ENCODE measurements at regions not wholly inside any gene's neighbourhood (a gene's known extent, or its start where the extent isn't known, plus 50 kb on each side); places are given as distances from the start of the nearest gene placed in this dataset.

- no peak for DNase-seq (ENCODE audit: low read depth, low spot score)
Observed at GRCh38 chr11:23653071-23653675, 792.9 kb upstream of the CCDC179 start.

- no peak for DNase-seq (ENCODE audit: low read depth, low spot score)
Observed at GRCh38 chr11:23668324-23668723, 808.0 kb upstream of the CCDC179 start.

GRCh38 chr11:23673366-23673765 is 813.1 kb upstream of the CCDC179 start:
- no peak for DNase-seq (ENCODE audit: low read depth, low spot score)

GRCh38 chr11:23674866-23675265 is 814.6 kb upstream of the CCDC179 start:
- no peak for DNase-seq (ENCODE audit: low read depth, low spot score)

DNA sequence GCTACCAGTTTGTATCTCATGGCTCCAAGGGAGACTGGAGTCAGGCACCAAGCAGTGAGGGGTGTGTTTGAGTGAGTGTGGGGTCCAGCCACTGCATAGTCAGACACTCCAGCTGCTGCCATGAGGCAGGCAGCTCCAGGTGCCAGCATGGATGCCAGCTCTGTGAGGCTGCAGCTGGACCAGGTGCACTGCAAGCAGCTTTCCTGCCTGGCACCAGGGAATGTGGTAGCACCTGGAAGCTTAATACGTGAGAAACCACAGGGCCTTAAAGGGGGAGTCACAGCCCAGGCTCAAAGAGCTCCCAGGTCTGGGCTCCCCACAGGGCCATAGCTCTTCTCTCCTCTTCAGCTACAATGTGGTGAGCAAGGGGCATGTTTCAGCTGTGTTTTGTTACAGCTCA is 817.8 kb upstream of the LUZP2 start:
- no peak for DNase-seq (ENCODE audit: low read depth, low spot score)

DNA sequence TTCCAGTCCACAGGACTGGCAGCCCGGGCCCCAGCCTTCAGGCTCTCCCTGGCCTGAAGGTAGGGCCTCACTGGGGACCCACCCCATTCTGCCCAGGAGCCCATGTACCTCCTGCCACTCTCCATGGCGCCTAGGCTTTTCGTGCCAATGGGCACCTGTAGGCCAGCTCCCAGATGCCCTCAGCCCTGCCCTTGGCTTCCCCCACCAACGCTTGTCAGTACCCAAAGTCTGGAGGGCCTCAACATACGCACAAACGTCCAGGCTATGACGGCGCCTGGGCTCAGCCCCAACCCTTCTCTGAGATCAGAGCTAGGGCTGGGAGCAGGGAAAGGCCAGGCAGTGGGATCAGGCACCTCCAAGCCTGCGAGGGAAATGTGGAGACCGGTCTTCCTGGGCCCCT is 816.9 kb upstream of the LUZP2 start:
- no peak for DNase-seq (ENCODE audit: low read depth, low spot score)

GRCh38 chr11:23680488-23681230 is 816.2 kb upstream of the LUZP2 start:
- no peak for DNase-seq (ENCODE audit: low read depth, low spot score)

DNA sequence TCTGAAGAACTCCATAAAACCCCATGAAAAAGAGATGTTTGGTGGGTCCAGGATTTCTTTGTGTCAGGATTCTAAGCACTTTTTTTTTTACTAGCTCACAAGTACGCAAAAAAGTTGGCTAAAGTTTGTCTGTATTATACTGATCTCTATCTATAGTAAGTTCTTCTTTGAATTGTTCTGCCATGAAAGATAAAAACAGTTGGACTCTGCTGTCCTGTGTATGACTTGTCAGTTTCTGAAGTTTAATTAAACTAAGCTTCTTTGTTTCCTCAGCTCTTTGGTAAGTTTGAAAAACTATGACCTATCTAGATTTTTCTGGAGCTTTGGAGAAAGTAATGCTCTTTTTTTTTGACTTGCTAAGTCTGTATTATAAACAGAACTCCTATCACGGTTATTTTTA is 812.2 kb upstream of the LUZP2 start:
- no peak for DNase-seq (ENCODE audit: low read depth, low spot score)

DNA sequence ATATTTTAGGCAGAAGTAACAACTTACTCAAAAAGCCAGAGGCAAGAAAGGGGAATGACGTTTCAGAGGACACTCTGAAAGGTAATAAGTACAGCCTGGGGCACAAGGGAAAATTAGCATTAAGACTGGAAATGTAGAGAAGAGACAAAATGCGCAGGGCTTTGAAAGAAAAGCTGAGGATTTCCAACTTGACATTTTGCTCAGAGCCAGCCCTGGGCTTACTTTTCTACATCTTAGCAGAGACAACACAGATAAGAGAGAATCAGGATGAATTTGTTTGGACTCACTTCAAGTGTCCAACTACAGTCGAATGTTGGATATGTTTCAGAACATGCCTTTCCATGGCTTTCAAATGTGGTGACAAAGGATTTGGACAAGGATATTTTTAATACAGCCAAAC is 808.9 kb upstream of the LUZP2 start:
- no peak for DNase-seq (ENCODE audit: low read depth, low spot score)

DNA sequence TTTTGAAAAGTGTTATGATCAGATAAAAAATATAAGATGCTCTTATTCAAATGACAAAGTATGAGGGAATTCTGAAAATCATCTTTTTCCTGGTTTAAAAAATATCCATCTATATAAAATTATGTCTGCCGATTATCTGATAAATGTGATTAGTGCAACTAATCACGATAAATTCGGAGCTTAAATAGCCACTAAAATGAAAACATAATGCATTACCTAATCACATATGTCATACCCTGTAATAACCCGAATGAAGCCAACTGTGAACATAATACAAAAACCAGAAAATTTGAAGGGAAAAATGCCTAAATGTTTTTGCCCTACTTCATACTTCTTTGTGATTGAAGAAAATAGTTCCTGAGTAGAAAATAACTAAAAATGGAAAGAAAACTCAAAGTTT is 808.4 kb upstream of the LUZP2 start:
- no peak for DNase-seq (ENCODE audit: low read depth, low spot score)

DNA sequence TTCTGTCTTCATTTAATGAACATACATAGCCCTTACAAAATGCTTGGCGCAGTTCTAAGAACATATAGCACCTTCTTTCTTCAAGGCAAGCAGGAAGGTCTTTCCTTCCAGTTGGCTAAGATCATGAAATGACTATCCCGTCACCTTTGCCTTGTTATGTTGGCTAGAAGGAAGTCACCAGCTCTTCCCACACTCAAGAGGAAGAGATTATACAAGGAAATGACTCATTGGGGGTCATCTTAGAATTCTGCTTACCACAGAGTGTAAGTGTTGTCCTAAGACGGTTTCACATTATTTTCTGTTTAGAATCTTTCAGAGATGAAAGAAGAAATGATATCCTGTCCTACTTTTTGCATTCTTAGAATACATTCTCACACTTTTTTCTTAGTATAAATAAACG is 808.0 kb upstream of the LUZP2 start:
- no peak for DNase-seq (ENCODE audit: low read depth, low spot score)

DNA sequence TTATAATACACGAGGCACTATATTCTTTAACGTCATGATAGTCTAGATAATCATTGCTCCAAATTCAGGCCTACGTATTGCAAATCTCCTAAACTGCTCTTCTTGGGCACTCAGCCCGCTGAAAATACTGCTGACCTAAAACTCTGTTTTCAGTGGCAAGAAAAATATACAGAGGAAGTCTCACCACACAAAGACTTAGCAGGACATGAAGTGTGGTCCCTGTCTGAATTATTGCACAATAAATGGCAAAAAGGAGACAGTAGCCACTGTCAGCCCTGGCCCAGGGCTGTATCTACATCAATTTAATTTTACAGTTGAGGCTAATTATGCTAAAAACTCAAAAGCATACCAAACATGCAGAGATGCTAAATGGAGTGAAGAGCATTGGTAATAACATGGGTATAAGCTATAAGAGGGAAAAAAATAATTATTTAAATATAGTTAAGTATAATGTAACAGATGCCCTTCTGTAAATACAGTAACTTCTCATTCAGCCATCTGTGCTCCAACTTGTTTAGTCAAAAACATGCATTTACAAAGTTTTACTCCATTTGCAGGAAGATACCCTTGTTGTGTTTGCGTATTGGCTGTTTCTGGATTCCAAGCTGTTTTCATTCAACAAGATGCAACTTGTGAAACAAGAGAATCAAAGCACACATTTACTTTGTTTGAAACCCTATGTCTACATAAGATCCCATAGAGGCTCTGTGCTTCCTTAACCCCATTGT is 800.0 kb upstream of the LUZP2 start:
- DNase-seq (ENCODE audit: low read depth, low spot score) = no peak

DNA sequence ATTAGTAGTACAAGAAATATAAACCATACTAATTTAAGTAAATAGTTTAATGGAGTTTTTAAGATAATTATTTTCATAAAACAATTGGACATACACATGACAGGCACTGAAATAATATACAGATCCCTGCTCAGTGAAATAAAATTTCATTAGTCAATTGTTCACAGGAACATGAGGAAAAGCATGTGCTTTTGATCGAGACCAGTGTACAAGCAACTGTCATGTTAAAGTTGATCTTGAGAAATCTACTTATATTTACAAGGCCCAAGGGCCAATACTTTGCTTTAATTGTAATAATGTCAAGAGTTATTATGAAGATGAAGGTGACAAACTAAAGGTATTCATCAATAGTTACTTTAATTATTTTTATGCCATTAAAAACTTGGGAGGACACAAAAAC is 792.7 kb upstream of the LUZP2 start:
- no peak for DNase-seq (ENCODE audit: low read depth, low spot score)

DNA sequence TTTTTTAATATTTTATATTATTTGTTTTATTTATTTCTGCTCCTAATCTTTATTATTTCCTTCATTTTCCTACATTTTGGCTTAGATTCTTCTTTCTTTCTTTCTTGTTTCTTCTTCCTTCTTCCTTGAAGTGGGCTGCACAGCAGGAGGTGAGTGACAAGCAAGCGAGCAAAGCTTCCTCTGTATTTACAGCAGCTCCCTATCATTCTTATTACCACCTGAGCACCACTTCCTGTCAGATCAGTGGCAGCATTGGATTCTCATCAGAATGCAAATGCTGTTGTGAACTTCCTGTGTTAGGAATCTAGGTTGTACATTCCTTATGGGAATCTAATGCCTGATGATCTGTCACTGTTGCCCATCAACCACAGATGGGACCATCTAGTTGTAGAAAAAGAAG is 784.9 kb upstream of the LUZP2 start:
- DNase-seq (ENCODE audit: low read depth, low spot score) = peak; percentile 33

- DNase-seq (ENCODE audit: low read depth, low spot score) = no peak
Observed at GRCh38 chr11:23719016-23719415, 777.8 kb upstream of the LUZP2 start.

DNA sequence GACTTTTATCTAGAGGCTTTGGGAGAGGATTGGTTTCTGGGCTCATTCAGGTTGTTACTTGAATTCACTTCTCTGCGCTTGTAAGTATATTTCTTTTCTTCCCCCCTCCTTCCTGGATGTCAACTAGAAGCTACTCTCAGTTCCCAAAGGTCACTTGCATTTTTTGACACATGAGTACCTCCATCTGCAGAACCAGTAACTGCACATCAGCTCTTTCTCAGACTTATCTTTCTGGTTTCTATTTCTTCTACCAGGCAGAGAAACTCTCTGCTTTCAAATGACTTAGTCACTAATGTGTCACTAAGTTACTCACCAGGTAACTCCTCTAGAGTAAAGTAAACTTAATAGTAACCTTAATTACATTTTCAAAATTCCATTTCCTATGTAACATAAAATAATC is 773.0 kb upstream of the LUZP2 start:
- no peak for DNase-seq (ENCODE audit: low read depth, low spot score)

GRCh38 chr11:23725752-23726151 is 771.1 kb upstream of the LUZP2 start:
- DNase-seq (ENCODE audit: low read depth, low spot score) = no peak

GRCh38 chr11:23727387-23727786 is 769.5 kb upstream of the LUZP2 start:
- no peak for DNase-seq (ENCODE audit: low read depth, low spot score)

- no peak for DNase-seq (ENCODE audit: low read depth, low spot score)
Observed at GRCh38 chr11:23727794-23728193, 769.1 kb upstream of the LUZP2 start.

GRCh38 chr11:23729088-23729487 is 767.8 kb upstream of the LUZP2 start:
- no peak for DNase-seq (ENCODE audit: low read depth, low spot score)

DNA sequence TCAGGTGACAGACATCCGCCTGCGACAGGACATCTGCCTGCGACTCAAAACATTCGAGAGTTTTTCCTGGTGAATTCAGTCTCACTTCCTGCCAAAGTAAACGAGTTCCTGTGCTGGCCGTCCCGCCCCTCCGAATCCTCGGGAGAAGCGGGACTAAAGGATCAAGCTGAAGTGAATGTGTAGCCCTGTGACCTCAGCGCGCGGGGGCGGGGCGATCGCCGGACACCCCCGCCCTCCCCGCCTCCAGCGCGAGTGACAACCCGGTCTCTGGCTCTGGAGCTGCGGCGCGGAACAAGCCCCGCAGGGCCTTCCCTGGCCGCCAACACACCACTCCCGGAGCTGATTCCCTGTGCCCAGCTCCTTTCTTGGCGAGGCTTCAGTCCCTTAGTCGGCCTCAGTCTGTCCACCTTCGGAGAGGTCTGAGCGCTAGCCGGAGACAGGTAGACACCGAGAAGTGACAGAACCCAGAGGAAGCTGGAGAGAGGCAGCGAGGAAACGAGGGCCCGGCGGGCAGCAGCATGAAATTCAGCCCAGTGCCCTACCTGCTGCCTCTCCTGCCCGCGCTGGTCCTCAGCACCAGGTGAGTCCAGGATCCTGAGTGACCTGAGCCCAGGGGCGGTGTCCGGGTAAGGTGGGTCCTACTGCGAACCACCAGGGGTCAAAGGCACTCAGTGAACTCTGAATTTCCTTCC is 766.4 kb upstream of the LUZP2 start:
- DNase-seq (ENCODE audit: low read depth, low spot score) = no peak

GRCh38 chr11:23732026-23732425 is 764.8 kb upstream of the LUZP2 start:
- no peak for DNase-seq (ENCODE audit: low read depth, low spot score)
